Nephron (organoid): ENCODE measurements at regions not wholly inside any gene's neighbourhood (a gene's known extent, or its start where the extent isn't known, plus 50 kb on each side); places are given as distances from the start of the nearest gene placed in this dataset.

ENCODE experiments used
- H3K27ac Mint-ChIP-seq, 3 experiments: 2 replicates each; pipeline ENCODE4 v1.8.0; 2020; ENCODE audit warnings: mixed read lengths in 3 of 3, mild to moderate bottlenecking in 2 of 3, moderate library complexity in 1 of 3
- H3K27me3 Mint-ChIP-seq: 2 replicates; pipeline ENCODE4 v1.8.0; 2021; ENCODE audit warnings: low read depth, mild to moderate bottlenecking, moderate library complexity, mixed read lengths
- H3K36me3 Mint-ChIP-seq: 2 replicates; pipeline ENCODE4 v1.8.0; 2020; ENCODE audit warnings: low read depth, mixed read lengths
- H3K4me1 Mint-ChIP-seq: 2 replicates; pipeline ENCODE4 v1.8.0; 2020; ENCODE audit warnings: mixed read lengths
- H3K4me3 Mint-ChIP-seq, 3 experiments: 2 replicates each; pipeline ENCODE4 v1.8.0; 2020; ENCODE audit warnings: mild to moderate bottlenecking in 3 of 3, mixed read lengths in 3 of 3, moderate library complexity in 2 of 3
- H3K9me3 Mint-ChIP-seq: 2 replicates; pipeline ENCODE4 v1.8.0; 2020; ENCODE audit warnings: mixed read lengths
- TF ChIP-seq, protein P1 (sequence below), 3 experiments: fragments of 200-600 bp; sonication (generic); IDR thresholded peaks; one replicate each; pipeline ENCODE4 v1.5.0; 2021; ENCODE audit warnings: antibody characterized with exemption in 3 of 3; ENCODE audit not compliant: unreplicated experiment in 3 of 3

DNA sequence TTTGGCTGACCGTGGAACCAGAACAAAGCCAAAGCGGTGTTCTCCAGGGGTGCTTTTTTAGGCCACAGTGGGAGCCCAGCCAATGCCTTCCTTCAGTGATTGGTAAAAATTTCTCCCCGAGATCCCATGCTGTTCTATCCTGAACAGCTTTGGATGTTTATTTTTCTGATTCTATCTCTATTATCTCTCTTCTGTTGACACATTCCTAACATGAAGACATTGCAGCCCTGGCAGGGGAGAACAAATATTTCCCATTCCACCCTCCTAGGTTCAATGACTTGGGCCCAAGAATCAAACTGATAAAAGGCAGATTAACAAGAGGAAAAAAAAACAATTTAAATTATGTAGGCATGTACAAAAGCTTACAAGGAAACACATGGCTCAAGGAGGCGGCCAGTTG is 162.7 kb downstream of the PFKFB3 start:
- Mint-ChIP-seq H3K4me1 (peaks cover 9% of the 10 kb centered on the region), H3K36me3 (peaks cover 4% of the 10 kb centered on the region), H3K27ac (no peak overlapping the region), H3K4me3 (no peak overlapping the region), H3K27me3 (peaks cover 4% of the 10 kb centered on the region), H3K9me3 (peaks cover 7% of the 10 kb centered on the region)
- TF ChIP-seq, protein P1, sequence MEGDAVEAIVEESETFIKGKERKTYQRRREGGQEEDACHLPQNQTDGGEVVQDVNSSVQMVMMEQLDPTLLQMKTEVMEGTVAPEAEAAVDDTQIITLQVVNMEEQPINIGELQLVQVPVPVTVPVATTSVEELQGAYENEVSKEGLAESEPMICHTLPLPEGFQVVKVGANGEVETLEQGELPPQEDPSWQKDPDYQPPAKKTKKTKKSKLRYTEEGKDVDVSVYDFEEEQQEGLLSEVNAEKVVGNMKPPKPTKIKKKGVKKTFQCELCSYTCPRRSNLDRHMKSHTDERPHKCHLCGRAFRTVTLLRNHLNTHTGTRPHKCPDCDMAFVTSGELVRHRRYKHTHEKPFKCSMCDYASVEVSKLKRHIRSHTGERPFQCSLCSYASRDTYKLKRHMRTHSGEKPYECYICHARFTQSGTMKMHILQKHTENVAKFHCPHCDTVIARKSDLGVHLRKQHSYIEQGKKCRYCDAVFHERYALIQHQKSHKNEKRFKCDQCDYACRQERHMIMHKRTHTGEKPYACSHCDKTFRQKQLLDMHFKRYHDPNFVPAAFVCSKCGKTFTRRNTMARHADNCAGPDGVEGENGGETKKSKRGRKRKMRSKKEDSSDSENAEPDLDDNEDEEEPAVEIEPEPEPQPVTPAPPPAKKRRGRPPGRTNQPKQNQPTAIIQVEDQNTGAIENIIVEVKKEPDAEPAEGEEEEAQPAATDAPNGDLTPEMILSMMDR (IDR thresholded peaks at IDR 0.05; ENCODE audit: unreplicated experiment in 3 of 3) = no peak
